ENCODE measurements at regions not wholly inside any gene's neighbourhood (a gene's known extent, or its start where the extent isn't known, plus 50 kb on each side); places are given as distances from the start of the nearest gene placed in this dataset.

DNA sequence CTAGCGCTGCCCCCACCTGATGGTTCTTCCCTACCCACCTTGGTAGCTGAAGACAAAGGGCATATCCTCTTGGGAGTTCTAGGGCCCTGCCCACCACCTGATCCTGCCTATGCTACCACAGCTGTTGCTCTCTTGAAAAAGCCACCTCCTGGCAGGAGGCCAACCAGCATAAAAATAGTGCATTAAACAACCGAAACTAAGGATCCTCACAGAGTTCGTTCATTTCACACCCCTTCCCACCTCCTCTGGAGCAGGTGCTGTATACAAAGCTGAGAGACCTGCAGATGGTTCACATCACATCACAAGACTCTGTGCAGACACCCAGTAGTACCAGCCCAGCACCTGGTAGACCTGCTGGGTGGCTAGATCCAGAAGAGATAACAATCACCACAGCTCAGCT lies 1348.0 kb upstream of the TMEFF2 start:
- no peak for DNase-seq (ENCODE audit: low read depth)

DNA sequence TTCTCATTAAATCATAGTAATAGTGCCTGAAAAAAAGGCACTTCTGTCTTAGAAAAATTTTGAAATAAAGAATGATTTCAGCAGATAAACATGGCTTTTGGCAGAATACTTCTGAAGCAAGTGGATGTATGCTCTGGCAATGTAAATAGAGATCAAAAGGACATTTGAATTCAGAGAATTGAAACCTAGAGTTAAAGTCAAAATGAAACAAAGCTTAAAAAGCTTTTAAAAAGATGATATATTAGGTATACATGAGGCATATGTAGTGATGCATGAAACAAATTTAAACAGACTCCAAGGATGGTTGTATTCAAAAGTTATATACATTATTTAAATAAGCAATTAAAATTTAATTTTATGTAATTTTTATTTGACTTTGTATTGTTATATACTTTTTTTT lies 1344.5 kb upstream of the TMEFF2 start:
- no peak for DNase-seq (ENCODE audit: low read depth)

DNA sequence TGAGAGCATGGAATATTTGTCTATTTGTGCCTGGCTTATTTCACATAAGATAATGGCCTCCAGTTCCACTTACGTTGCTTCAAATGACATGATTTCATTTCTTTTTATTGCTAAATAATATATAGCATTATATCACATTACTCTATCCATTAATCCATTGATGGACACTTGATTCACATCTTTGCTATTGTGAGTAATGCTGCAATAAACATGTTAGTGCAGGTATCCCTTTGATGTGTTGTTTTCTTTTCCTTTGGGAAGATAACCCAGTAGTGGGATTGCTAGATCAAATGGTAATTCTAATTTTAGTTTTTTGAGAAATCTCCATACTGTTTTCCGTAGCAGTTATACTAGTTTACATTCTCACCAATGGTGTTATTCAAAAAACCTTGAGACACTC lies 1343.3 kb upstream of the TMEFF2 start:
- no peak for DNase-seq (ENCODE audit: low read depth)

- no peak for DNase-seq (ENCODE audit: low read depth)
Observed at GRCh38 chr2:193537531-193537930, 1342.8 kb upstream of the TMEFF2 start.

DNA sequence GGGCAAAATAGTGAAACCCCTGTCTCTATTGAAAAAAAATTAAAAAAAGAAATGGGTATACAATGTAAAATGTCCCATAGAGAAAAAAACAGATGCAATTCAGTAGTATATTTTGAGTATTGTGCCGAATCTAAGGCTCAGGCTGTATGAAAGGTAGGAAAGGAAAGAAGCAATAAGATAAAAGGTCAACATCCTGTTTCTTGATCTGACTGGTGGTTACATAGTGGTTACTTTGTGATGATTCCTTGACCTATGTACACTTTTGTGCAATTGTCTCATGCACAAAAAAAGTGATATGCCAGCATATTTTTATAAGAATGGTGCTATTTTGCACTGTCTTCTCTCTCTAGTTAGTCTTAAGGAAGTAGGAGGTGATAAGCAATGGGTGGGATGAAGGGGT lies 1333.7 kb upstream of the TMEFF2 start:
- no peak for DNase-seq (ENCODE audit: low read depth)

DNA sequence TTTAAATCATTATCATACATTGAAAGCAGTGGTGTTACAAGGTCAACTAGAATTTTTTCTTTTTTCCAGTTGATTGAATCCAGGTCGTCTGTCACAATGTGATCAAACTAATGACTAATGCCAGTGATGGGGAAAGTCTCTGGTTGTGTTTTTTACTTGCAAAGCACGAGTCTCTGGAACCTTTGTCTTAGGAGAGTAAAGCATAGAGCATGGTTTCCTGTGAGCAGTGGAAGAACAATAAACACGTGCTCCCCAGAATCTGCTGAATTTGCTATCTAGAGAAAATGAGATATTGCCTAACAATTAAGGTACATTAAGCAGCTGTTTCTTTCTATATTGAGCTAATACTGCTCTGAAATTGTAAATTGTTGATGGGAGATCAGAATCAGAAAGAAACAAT lies 1332.4 kb upstream of the TMEFF2 start:
- no peak for DNase-seq (ENCODE audit: low read depth)

DNA sequence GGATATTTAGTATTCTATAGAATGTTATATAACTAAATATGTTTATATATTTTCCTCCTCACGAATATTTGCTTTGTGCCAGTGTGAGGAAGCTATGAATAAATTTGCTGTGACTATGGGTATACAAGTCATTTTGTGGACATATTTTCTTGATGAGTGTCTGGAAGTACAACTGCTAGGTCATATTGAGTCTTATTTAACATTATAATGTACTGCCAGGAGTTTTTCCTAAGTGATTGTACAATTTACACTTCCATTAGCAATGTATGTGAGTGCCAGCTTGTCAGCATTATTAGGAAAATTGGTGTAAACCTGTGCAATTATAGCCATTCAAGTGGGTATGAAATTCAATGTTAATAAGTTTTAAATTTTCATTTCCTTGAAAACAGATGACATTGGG lies 1328.9 kb upstream of the TMEFF2 start:
- no peak for DNase-seq (ENCODE audit: low read depth)

DNA sequence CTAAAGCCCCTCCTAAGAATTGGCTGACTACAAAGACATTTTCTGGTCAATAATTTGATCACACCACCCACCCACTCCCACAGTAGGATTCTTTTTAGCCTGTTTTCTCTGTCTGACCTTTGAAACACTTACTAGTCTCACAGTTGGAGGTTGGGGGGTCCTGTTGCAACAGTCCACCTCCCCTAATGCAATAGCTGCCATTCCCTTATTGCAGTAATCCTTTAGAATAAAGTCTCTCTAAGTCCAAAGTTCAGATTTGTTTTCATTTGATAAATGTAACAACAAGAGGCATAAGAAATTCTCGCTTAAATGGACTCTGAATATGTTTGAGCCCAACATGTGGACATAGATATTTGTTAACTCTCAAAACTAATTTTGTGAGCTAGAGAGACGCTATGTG lies 1326.8 kb upstream of the TMEFF2 start:
- DNase-seq (ENCODE audit: low read depth) = no peak

DNA sequence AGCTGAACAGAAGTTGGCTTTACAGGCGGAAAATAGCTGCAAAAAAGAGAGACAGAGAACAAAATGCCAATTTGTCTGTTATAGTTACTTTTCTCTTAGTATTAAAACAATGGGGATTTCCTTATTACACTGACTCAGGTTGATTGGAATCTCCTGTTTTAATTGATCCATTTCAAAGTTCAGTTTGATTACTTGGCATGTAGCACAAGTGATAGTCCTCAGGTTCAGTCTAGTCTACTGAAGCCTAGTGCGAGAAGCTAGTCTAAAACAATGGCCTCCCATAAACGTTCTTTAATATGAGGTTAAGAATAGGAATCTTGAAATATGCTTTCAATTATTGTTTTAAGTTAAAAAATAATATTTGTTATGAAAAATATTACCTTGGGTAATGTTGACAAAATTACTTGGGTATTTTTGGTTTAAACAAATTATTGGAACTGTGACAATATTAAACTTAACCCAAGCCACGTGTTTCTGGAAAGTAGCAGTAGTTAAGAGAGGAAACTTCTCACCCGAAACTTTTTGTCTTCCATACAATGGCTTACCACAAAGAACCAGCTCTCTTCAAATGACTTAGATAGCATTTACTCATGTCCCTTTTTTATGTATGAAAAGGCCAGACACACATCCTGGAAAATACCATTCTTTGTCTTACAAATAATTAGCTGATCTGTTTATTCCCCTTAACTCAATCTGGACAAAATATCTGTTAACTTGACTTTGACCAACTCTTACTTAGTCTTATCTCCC lies 1326.2 kb upstream of the TMEFF2 start:
- no peak for DNase-seq (ENCODE audit: low read depth)

DNA sequence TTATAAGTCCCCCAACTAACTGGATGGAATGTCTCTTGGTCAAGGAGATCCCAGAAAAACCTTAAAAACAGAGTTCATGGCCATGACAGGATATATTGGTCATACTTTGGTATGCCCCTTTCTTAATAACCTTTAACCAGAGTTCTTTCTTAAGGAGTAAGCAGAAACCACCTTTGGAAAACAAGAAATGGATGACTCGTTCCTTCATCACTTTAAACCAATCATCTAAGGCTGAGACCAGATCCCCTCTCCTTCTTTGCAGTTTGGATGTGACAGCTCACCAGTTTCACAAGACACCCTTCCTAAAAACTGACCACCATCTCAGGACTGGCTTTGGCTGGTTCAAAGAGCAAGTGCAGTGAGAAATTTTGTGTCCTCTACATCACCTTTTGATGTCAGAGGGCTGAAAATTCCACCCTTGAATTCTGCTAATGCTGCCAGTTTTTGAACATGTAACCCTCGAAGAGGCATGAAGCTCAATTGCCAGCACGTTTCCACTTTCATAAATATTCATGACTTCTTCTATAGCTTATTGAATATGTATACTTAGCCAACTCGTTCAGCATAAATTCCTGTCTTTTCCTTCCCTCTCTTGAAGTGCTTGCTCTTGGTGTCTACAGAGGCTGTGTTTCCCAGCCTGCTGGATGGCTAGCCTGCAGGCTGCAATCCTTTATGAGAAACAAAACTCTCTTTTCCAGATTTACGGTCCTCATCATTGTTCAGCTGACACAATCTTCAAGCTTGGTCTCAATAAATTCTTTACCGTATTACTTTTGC lies 1323.5 kb upstream of the TMEFF2 start:
- peak; percentile 20 for DNase-seq (ENCODE audit: low read depth)

- no peak for DNase-seq (ENCODE audit: low read depth)
Observed at GRCh38 chr2:193517615-193518014, 1322.9 kb upstream of the TMEFF2 start.

GRCh38 chr2:193506035-193506434 lies 1311.3 kb upstream of the TMEFF2 start:
- DNase-seq (ENCODE audit: low read depth) = no peak

DNA sequence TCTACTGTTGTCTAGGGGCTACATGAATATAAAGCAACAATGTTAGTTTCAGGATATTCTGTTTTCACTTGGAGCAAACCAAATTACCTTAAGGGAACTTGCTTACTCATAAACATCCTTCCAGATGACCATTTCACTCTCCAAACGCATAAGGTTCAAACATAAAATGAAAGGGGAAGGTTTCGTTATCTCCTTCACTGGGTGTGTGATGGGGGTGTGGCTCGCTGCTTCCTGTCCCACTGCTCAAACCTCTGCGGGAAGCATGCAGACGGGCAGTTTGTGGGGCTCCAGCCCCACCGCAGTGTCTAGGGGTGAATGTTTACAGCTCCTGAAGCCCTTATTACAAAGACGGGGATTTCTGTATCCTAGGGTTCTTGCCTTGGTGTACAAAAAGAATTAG lies 1310.9 kb upstream of the TMEFF2 start:
- DNase-seq (ENCODE audit: low read depth) = no peak

DNA sequence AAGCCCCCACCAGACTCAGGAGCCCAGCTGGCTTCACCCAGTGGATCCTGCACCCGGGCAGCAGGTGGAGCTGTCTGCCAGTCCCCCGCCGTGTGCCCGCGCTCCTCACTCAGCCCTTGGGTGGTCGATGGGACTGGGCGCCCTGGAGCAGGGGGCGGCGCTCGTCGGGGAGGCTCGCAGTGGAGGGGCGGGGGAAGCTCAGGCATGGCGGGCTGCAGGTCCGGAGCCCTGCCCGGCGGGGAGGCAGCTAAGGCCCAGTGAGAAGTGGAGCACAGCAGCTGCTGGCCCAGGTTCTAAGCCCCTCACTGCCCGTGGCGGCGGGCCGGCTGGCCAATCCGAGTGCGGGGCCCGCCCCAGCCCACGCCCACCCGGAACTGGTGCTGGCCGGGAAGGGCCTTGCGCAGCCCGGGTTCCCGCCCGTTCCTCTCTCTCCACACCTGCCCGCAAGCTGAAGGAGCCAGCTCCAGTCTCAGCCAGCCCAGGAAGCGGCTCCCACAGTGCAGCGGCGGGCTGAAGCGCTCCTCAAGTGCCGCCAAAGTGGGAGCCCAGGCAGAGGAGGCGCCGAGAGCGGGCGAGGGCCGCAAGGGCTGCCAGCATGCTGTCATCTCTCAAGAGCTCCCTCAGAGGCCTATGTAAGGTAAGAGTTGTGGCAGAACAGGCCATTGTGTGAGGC lies 1307.8 kb upstream of the TMEFF2 start:
- no peak for DNase-seq (ENCODE audit: low read depth)

DNA sequence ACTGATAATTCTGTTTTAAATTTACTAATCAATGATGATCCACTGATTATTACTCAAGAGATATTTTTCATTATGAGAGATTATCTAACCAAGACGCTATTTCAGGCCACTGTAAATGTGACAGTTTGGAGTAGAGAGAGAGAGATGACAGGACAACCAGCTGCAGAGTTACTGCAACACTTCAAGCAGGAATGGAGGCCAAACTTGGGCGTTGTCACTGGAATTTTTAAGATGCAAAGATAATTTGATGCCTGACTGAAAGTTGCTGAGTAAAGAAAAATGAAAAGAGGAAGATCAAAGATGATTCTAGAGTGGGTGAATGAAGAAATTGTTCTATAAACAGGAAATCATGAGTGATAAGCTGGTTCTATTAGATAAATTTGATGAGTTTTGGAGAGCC lies 1302.1 kb upstream of the TMEFF2 start:
- DNase-seq (ENCODE audit: low read depth) = no peak

DNA sequence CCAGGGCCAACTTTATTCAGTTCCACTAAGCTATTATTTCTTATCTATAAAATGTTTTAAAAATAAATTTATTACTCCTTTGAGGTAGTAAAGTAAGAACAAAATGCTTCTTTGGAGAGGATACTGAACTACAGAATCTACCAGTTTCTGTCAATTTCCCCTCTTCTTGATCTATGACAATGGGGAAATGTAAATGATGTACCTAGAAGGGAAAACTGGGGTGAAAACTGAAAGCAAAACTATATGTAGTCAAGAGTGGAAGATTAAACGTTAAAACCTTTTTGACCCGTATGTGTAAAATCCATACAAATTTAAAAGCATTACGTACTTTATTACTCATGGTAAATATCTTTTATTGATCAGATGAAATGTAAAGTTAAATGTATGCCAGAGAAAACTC lies 1287.8 kb upstream of the TMEFF2 start:
- DNase-seq (ENCODE audit: low read depth) = no peak

GRCh38 chr2:193480187-193480586 lies 1285.5 kb upstream of the TMEFF2 start:
- DNase-seq (ENCODE audit: low read depth) = no peak

GRCh38 chr2:193476171-193476800 lies 1281.6 kb upstream of the TMEFF2 start:
- DNase-seq (ENCODE audit: low read depth) = no peak

DNA sequence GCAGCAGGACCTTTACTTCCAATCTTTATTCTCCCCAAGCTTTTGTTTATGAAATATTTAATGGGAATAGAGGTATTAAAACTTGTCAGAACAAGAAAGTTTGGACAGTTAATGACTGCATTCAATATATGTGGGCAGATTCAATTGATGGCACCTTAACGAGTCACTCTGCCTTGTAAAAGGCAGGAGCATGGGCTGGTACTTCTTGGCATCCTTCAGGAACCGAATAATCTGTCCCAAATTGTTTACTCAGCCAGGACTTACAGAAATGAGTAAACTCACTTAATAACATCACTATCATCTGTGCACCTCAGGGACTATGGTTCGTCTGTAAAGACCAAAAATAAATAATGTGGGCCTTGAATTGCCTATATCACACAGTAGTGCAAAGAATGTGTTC lies 1280.3 kb upstream of the TMEFF2 start:
- no peak for DNase-seq (ENCODE audit: low read depth)

DNA sequence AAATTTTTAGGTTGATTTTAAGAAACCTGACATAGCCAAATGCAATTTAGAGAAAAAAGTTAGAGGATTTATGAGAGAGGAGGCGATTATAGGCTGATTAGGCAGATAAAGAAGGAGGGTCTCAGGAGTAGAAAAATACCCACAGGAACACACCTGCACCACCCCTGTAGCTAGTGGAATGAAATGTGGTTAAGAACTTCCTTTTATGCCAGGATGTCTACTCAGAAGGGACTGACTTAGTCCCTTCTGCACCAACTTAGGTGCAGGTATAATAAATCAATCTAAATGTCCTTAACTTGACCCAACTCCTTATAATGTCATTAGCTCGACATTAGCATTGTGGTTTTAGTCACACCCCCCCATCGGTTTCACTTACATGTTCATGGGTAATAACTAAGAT lies 1274.5 kb upstream of the TMEFF2 start:
- no peak for DNase-seq (ENCODE audit: low read depth)

GRCh38 chr2:193467276-193467987 lies 1272.7 kb upstream of the TMEFF2 start:
- no peak for DNase-seq (ENCODE audit: low read depth)

DNA sequence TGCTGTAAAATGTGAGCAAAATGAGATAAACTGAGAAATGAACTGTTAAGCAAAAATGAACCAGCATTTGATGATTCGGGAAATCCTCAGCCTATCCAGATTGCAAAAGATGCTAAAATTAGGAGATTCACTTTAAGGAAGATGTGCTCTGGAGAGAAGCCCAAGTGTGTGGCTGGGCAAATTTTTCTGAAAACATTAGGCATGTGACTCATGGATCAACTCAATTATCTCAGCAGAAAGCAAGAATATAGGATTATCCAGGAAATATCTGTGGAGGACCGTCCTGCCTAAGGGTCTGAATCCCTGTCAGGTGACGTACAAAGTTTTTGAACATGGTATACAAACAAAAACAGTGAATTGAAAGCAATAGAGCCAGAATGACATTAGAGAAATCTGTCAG lies 1268.3 kb upstream of the TMEFF2 start:
- DNase-seq (ENCODE audit: low read depth) = no peak

All from fibroblast of the conjunctiva (primary cell).